ENCODE measurements at regions not wholly inside any gene's neighbourhood (a gene's known extent, or its start where the extent isn't known, plus 50 kb on each side); places are given as distances from the start of the nearest gene placed in this dataset.

DNA sequence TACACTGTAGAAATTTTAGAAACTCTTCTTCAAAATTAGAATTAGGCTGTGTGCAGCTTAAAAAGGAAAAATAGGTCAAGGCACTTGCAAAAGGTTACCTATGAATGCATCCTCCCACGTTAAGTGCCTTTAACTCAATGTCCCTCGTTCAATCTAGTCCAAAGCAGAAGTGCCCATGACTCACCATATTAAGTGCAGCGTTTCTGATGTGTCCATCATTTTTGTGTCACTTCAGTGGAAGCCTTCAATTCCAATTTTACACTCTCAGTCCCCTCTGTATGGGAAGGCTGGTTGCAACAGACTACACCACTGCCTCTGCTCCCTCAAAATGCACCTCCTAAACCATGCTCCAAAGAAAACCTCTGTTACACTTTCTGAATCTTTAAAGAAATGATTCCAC lies 53.4 kb downstream of the FOXB1 start:
- no peak for DNase-seq (ENCODE audit: low spot score)

DNA sequence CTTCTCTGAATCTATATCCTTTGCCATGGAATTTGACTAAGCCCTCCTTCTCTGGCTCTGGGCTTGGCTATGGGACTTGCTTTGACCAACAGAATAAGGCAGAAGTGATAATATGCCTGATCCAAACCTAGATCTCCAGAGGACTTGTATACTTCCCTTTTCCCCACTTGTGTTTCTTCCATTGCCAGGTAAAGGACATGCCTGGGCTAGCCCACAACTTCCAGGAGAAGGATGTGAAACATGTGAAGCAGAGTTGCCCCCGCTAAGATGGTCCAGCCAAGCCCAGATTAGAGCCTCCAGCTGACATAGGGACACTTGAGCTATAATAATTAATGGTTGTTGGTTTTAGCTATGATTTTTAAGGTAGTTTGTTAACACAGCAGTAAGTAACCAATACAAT lies 55.1 kb downstream of the FOXB1 start:
- DNase-seq (ENCODE audit: low spot score), result no peak

DNA sequence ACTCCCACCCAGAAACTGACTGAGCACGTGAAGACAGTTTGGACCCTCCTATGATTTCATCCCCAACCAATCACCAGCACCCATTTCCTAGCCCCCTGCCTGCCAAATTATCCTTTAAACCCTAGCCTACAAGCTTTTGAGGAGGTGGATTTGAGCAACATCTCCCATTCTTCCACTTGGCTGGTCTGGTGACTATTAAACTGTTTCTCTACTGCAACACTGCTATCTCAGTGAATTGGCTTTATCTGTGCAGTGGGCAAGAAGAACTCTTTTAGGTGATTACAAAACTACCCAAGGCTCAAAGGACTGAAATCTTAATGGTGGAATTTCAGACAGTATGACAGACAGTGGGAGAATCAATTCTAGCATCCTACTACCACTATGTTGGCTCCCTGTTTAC lies 57.6 kb downstream of the FOXB1 start:
- DNase-seq (ENCODE audit: low spot score), result no peak

DNA sequence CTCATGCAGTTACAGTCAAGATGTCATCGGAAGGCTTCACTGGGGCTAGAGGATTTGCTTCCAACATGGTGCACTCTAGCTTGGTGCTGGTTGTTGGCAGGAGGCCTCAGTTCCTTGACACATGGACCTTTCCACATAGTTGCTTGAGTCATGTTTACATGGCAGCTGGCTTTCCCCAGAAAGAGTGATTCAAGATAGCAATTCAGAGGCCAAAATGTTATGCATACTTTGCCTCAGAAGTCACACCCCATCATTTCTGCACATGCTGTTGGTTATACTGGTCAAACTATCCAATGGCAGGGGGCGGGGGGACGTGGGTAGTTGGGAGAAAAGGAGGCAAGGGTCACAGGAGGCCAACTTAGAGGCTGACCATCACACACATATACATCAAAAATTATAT lies 58.7 kb downstream of the FOXB1 start:
- no peak for DNase-seq (ENCODE audit: low spot score)

DNA sequence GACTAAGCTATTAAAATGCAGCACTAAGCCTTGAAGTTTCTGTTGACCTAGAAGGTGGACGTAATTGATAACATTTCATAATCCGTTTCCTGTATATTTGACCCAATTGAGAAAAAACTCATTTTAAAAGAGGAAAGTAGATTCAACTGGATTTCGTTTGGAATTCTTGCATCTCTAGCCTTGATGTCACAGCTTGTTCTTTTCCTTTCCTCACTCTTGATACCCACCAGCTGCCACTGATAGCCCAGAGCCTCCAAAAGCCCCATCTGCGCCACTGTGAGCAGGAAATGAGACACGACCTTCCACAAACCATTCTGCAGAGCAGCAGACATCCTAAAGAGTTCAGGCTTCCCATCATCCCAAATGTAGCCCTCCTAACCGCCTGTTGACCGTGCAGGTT lies 61.8 kb downstream of the FOXB1 start:
- DNase-seq (ENCODE audit: low spot score), result no peak

DNA sequence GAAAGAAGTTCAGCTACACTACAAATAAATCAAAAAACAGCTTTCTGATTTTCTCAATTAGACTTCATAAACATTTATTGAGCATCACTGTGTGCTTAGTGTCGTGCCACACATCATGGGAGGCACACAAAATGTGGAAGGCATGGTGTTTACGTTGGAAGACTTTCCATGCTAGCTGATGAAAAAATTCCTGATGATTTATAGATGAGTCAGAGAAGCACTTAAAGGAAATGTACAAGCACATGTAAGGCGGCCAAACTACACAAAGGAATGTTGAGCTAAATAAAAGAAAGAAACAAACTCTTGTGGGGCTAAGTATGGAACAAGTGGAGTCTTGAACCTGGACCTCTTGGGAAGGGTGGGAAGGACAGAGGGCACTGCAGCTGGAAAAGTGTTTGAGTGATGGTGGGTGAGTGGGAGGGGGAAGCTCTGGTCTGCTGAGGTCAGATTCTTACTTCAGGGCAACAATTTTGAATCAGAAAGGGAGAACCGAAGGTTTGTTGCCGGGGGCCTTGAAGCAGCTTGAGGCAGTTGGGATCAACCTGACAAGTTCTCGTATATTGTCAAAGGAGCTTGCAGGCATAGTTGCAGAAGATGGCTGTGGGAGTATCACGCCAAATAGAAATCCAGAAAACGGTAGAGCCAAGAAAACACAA lies 66.9 kb downstream of the FOXB1 start:
- DNase-seq (ENCODE audit: low spot score), result no peak

DNA sequence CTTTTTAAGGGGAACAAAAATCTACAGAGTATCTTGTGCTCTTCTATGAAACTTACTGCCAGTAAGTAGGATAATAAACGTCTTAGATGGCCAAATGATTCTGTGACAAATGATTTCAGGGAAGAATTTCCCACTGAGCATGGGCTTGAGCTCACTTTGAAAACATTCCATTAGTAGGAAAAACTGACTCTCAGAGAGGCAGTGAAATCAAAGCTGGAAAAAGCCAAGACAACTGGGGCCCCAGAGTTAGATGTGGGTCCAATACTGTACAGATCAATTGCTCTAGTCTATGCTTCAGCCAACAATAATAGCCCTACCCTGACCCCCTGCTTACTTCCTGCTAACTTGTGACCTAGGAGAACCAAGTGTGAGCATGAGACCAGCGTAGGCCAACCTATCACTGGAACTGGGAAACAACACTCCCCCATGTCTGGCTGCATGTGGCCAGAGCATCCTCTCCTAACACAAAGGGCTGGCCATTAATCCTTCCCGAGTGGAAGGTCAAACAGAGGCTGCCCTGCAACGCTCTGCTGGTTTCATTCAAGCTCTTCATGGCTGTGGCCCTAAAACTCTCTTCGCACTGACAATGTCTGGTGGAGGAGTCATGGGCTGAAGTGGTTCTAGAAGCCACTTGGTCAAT lies 68.8 kb downstream of the FOXB1 start:
- DNase-seq (ENCODE audit: low spot score), result no peak

DNA sequence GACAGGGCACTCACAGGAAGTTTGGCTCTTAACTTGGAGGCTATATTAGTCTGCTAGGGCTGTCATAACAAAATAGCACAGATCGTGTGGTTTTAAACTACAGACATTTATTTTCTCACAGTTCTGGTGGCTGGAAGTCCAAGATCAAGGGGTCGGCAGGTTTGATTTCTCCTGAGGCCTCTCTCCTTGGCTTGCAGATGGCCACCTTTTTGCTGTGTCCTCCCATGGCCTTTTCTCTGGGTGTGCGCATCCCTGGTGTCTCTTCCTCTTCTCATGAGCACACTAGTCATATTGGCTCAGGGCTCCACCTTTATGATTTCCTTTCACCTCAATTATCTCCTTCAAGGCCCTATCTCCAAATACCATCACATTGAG lies 69.3 kb downstream of the FOXB1 start:
- no peak for DNase-seq (ENCODE audit: low spot score)

DNA sequence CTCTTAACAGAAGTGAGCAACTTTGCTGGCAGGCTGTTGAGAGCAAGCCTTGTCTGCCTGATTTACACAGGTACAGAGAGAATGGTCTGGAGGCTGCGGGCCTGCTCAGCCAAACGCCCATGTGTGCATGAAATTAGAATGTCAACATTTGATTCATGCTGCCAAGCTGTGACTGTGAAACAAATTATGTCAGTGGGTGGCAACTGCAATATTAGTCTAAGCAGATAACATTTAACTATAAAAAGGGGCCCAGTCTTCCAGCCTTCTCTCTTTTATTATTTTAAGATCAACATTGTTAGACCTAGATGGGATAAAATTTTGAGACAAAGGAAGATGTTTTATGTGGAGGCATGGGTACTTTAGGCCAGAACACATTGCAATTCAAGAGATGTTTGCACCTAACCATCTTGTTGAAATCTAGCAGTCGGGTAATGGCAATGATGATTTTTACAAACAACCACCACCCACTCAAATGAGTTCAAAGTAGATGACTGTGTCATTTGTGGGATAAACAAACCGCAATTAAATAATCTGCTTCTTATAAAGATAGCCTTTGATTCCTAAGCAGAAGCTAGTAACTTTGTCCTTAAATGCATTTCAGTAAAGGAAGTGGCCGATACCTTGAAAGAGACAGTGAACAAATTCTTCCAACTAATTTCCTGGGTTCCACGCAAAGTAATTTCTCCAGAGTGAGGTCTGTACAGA lies 70.2 kb downstream of the FOXB1 start:
- DNase-seq (ENCODE audit: low spot score), result no peak

DNA sequence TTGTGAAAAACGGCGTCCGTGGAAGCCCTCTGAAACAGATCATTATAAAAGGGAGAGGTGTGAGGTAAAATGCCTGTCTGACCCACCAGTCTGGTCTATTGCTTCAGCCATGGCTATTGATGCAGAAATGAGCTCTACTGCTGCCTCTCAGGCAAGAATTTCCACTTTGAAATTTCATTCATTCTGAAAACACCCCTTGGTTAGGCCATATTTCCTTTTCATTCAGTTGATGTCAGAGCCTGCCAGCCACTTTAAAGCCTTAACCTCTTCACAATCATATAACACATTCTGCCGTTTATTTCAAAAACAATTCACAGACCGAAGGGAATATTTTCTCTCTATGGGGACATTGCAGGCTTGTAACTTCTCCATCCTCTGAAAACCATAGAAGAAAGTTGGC lies 71.9 kb downstream of the FOXB1 start:
- peak; percentile 59 for DNase-seq (ENCODE audit: low spot score)

DNA sequence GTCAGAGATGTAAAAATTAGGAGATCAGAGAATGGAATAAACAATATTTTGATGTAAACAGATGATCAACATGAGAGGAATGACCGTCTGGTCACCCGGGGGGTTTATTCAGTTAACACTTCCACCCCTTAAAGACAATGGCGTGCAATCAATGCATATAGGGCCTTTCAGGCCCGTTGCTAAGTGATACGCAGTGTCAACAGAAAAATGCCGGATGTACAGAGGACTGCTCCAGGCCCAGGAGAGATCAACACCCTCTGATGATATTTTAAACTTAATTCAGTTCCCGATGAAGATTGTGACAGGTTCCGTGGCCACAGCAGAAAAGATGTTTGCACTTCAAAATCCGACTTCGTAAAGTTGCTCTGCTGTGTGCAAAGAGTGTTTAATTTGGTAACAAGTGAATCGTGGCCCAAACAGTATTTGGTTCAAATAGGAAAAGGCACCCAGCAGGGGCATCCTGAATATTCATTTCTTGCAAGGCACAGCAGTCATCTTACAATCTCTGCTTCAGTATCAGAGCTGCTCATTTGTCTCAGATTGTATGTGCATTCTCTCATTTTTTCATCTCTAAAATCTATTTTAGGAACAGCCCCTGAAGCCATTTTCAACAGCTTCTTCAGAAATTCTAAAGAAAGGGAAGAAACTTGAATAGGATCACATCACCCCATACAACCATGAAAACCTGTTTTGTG lies 72.6 kb downstream of the FOXB1 start:
- DNase-seq (ENCODE audit: low spot score), result peak; percentile 47

DNA sequence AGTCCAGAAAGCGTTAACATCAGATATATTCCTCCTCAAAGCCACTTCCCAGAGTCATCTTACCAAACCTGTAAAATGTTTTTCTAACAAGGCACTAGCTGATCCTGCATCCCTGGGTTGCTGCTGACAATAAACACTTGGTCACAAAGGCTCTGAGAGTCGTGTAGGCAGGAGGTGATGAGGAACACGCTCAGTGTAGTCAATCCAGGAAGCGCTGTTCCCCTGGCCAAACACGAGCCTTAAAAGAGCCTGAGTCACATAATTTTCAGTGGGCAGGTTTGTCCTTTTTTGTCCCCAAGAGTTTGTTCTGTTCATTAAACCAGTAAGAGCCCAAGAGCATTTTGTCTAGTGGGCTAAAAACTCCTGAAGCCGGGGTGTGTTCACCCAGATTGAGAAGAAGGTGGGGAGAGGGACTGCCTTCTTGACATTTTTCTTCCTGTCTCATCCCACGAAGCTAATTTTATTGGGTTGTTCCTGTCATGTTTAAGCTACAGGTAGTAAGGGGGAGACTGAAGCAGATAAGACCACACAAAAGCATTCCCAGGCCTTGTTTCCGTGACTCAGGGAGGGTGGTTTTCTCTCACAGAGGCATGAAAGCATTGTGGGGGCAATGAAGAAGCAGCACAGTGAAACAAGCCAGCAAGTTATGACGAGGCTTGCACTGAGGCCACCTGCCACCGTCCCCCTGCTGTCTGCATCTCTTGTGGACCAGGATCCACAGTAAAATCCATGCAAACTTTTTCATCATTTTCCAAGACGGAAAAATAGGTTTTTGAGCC lies 73.7 kb downstream of the FOXB1 start:
- peak; percentile 60 for DNase-seq (ENCODE audit: low spot score)

DNA sequence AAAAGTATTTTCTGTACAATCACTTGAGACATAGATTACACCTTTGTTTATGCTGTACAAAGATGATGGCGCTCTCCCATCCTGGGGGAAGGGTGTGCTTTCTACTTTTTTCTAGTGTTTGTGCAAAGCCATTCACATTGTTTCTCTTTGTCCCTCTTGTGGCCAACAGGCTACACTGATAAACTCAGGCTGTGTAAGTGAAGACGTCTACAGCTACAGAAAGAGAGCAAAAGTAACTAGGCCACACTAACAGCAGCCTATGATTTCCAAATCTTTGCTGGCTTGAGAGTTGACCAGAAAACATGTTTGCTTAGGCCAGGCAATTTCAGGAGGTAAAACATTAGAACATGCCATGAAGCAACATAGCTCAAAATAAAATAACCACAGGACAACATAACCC lies 75.1 kb downstream of the FOXB1 start:
- DNase-seq (ENCODE audit: low spot score), result no peak

DNA sequence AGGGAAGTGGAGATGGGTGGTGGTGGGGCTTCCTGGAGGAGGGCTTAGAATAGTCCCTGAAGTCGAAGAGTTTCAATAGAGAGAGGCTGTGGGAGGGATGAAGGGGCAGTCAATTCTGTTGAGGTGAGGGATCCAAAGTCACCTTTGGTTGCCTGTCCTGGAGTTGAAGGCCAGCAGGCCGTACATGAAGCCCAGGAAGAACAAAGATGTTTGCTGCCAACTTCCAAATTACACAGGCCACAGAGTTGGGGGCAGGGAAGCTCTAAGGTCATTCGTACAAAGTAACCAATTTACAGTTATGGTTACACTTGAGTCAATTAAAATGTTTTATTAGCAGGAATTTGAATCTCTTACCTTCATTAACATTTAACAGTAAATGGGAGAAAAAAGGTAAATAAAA lies 77.9 kb downstream of the FOXB1 start:
- DNase-seq (ENCODE audit: low spot score), result no peak

DNA sequence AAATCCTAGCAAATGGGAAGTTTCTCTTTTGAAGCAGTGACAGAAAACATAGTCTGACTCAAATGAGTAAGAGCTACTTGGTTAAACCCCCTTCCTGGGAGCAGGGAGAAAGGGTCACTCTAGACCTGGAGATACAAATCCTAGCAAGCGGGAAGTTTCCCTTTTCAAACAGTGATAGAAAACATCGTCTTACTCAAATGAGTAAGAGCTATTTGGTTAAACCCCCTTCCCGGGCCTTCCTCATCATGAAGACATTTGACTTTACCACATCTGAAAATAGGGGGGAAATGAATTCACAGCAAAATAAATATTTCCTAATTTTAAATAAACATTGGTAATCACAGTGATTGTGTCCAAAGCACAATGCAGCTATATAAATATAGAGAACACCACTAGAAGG lies 79.2 kb downstream of the FOXB1 start:
- no peak for DNase-seq (ENCODE audit: low spot score)

DNA sequence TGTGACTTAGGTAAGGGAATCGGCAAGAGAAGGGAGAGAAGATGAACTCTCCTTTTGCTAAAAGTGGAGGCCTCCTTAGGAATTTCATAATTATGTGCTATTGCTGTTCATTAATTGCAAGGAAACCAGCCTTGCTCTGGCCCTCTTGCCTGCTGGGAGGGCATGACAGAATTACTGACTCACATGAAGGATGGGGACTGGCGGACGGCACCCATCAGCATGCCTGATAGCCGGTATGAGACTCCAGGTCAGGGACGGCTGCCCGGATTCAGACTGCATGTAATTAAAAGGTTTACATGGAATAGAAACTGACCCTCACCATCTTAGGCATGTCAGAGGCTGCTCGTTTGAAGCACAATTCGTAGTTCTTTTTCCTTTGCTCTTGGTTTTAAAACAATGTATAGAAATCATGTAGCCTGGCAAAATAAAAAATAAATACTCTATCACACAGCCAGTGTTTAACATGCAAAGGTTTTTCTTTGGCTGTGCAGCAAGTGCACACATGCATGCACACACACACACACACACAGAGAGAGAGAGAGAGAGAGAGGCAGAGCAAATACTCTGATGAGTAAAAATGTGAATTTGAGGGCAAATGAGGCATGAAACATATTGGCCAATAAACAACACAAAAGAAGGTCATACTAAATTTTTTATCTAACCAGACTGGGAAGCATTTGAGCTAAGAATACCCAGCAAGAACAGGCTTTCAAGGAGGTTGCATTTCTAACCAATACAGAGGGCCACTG lies 82.7 kb downstream of the FOXB1 start:
- DNase-seq (ENCODE audit: low spot score), result no peak

DNA sequence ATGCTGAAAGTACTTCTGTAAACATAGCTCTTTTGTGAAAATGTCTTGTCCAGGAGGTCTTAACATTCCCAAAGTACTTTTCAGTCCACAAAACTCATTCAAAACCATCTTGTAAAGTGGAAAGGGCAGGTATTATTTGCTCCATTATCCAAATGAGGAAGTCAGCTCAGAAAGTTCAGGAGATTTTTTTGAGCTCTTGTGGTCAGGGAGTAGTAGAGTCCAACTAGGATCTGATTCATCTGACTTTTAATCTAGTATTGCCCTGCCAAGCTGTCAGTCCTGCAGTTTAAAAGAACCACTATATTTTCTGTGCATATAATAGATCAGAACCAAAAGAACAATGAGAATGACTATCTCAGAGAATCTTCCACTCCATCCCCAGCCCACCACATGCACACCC lies 83.5 kb downstream of the FOXB1 start:
- DNase-seq (ENCODE audit: low spot score), result no peak

DNA sequence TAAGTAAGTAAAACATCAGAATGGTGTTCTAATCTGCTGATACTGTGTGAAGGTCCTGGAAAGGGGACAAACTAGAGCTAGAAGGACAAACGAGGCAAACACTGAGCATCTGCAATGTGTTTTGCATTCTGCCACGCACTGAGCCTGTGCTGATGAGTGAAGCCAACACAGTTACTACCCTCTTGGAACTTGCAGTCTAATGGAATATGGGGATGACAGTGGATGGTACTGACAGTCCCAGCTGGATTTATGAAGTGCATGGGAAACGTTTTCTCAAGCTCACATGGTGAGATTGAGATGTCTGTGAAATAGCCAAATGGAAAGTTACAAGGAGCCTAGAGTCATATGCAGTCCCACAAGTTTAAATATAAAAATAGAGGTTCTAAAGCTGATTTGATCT lies 86.6 kb downstream of the FOXB1 start:
- DNase-seq (ENCODE audit: low spot score), result no peak

DNA sequence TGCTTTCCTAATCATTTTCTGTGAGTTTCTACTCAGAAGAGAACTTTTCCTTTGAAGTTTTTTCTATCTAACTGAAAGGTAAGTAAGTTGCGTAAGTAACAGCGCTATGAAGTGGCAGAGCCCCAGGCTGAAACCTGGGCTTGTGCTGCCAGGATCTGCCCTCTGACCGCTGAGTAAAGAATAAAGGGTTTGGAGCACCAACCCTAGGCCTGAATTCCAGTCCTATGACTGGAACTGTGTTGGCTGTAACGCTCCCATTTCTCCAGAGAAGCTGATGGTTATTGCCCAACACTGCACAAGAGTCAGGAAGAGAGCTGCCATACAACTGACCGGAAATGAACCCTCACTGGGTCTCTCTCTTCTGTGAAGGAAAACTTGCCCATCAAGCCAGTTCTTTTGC lies 87.0 kb downstream of the FOXB1 start:
- DNase-seq (ENCODE audit: low spot score), result no peak

DNA sequence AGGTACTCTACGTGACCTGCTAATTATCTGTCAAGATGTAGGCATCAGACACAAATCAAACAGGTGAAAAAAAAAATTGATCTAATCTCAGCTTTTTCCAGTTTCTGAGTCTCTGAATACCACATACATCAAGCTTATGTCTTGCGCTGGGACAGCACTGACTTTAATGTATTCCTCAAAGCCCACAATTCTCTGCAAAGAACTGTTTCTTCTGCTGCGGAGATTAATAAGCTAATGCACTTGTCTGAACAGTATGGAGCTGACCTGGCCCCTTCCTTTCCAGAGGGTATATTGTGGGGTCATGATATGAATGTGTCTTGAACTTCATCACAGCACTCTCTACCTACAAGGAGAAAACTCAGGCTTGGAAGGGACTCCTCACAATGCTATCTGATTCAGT lies 87.8 kb downstream of the FOXB1 start:
- no peak for DNase-seq (ENCODE audit: low spot score)

DNA sequence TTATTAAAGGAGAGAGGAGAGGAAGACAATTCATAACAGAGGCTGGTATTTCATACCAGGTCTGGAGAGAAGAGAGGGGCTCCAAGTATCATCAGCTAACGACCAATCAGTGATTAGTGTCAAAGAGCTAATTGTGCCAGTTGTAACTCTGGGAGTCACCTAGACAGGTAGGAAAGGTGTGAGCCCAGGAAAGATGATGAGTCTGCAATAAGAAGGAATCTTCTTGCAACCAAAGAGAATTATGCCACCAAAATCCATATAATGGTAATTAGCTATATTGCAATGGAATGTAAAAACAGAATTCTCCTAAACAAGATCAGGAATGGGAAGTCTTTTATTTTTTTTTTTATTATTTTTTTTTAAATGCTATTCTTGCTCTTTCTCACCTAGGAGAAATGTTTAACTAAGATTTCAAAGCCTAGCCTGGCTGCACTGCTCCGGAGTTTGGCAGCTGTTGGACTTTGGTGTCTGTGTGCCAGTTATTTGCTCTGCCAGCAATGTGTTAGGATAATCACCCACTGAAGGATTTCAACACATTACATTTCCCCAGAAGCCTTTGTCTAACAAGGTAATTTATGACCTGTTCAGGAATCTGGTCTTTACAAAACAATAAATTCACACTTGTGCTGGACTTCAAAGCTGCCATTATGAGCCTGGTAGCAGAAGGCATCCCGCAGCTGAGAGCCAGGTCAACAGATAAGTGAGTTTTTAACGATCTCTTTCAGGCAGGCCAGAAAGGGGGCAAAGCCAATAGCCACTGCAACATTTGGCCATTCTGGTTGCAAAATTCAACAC lies 89.4 kb downstream of the FOXB1 start:
- no peak for DNase-seq (ENCODE audit: low spot score)
